Loucy (cell line): ENCODE measurements at regions not wholly inside any gene's neighbourhood (a gene's known extent, or its start where the extent isn't known, plus 50 kb on each side); places are given as distances from the start of the nearest gene placed in this dataset.
"Not testable (repeated sequence)": the region's sequence is repeated elsewhere in the genome, so short reads cannot be mapped to it uniquely, and the experiment has no call there.

Source experiments
- H2AFZ ChIP-seq: fragments of 200-600 bp; sonication (generic); 2 replicates; pipeline ENCODE4 v1.6.0; 2016; ENCODE audit warnings: antibody characterized with exemption, mild to moderate bottlenecking, low read length, moderate library complexity
- H3F3A ChIP-seq: fragments of 200-600 bp; 2 replicates; pipeline ENCODE4 v1.6.0; 2016; ENCODE audit warnings: antibody characterized with exemption, low read depth, mild to moderate bottlenecking
- H3K27me3 ChIP-seq: fragments of 200-600 bp; sonication (generic); 2 replicates; pipeline ENCODE4 v1.6.1; 2014; ENCODE audit warnings: low read length, mild to moderate bottlenecking; ENCODE audit not compliant: insufficient read depth, poor library complexity, severe bottlenecking
- H3K36me3 ChIP-seq: fragments of 200-600 bp; sonication (generic); 2 replicates; pipeline ENCODE4 v1.6.1; 2016; ENCODE audit warnings: low read length; ENCODE audit not compliant: insufficient read depth
- H3K4me1 ChIP-seq: fragments of 200-600 bp; sonication (generic); 2 replicates; pipeline ENCODE4 v1.5.1; 2014; ENCODE audit warnings: low read length, mild to moderate bottlenecking; ENCODE audit not compliant: insufficient read depth, poor library complexity, severe bottlenecking
- H3K4me2 ChIP-seq: fragments of 200-600 bp; sonication (generic); 2 replicates; pipeline ENCODE4 v1.6.0; 2014; ENCODE audit warnings: antibody characterized with exemption, low read length, low read depth, mild to moderate bottlenecking; ENCODE audit not compliant: poor library complexity, severe bottlenecking
- H3K4me3 ChIP-seq: fragments of 200-600 bp; sonication (generic); 2 replicates; pipeline ENCODE4 v1.5.1; 2014; ENCODE audit warnings: low read length, mild to moderate bottlenecking, mixed read lengths; ENCODE audit not compliant: poor library complexity, severe bottlenecking
- H3K79me2 ChIP-seq: fragments of 200-600 bp; sonication (generic); 2 replicates; pipeline ENCODE4 v1.6.1; 2014; ENCODE audit warnings: low read length; ENCODE audit not compliant: insufficient read depth
- H3K9ac ChIP-seq: fragments of 200-600 bp; sonication (generic); 2 replicates; pipeline ENCODE4 v1.6.0; 2014; ENCODE audit warnings: mild to moderate bottlenecking, low read depth, low read length, moderate library complexity; ENCODE audit not compliant: poor library complexity, severe bottlenecking
- H3K9me2 ChIP-seq: fragments of 200-600 bp; sonication (generic); replicated peaks from 2 replicates; pipeline ENCODE4 v1.6.1; 2016; ENCODE audit warnings: low read depth, low read length, mixed read lengths
- H3K9me3 ChIP-seq: fragments of 200-600 bp; sonication (generic); 2 replicates; pipeline ENCODE4 v1.6.1; 2014; ENCODE audit warnings: mild to moderate bottlenecking, antibody characterized with exemption, low read length, low read depth; ENCODE audit not compliant: insufficient read depth
- H4K20me1 ChIP-seq: fragments of 200-600 bp; sonication (generic); 2 replicates; pipeline ENCODE4 v1.6.0; 2014; ENCODE audit warnings: antibody characterized with exemption, low read length, mild to moderate bottlenecking; ENCODE audit not compliant: insufficient read depth, poor library complexity, severe bottlenecking
- EZH2phosphoT487 ChIP-seq: fragments of 200-600 bp; IDR thresholded peaks from 2 replicates; pipeline ENCODE4 v1.6.1; 2018; ENCODE audit warnings: antibody characterized with exemption, mild to moderate bottlenecking, moderate library complexity, borderline replicate concordance
- TF ChIP-seq, protein P1 (sequence below): fragments of 200-600 bp; sonication (generic); conservative IDR thresholded peaks from 2 replicates; pipeline ENCODE4 v1.5.1; 2014; ENCODE audit warnings: mild to moderate bottlenecking, antibody characterized with exemption, low read length

DNA sequence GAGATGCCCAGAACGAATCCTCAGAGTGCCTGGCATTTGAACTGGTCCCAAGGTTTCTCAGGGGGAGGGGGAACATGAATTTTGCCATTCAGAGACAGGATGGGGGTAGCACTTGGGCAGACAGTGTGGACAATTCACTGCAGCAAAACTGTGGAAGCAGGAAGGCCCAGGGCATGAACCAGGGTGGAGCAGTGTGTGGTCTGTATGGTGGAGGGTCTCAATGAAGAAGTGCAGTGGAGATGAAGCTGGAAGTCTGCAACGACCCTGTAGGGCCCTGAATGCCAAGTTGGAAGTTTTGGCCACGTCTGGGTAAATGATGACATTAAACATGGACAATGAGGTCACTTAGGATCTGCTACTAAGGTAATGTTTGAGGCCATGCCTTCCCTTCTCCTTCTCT lies 273.9 kb downstream of the CDK5RAP2 start:
- no peaks in the 10 kb centered on the region for H3F3A ChIP-seq
- TF ChIP-seq, protein P1, sequence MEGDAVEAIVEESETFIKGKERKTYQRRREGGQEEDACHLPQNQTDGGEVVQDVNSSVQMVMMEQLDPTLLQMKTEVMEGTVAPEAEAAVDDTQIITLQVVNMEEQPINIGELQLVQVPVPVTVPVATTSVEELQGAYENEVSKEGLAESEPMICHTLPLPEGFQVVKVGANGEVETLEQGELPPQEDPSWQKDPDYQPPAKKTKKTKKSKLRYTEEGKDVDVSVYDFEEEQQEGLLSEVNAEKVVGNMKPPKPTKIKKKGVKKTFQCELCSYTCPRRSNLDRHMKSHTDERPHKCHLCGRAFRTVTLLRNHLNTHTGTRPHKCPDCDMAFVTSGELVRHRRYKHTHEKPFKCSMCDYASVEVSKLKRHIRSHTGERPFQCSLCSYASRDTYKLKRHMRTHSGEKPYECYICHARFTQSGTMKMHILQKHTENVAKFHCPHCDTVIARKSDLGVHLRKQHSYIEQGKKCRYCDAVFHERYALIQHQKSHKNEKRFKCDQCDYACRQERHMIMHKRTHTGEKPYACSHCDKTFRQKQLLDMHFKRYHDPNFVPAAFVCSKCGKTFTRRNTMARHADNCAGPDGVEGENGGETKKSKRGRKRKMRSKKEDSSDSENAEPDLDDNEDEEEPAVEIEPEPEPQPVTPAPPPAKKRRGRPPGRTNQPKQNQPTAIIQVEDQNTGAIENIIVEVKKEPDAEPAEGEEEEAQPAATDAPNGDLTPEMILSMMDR: no peak
- TF ChIP-seq EZH2phosphoT487: no peak
- H3K4me3 ChIP-seq: no peak overlapping the region
- no peak overlapping the region for H2AFZ ChIP-seq
- H4K20me1 ChIP-seq: no peaks in the 10 kb centered on the region
- H3K4me1 ChIP-seq: no peaks in the 10 kb centered on the region
- H3K27me3 ChIP-seq: no peaks in the 10 kb centered on the region
- H3K36me3 ChIP-seq: no peaks in the 10 kb centered on the region
- no peak overlapping the region for H3K4me2 ChIP-seq
- no peaks in the 10 kb centered on the region for H3K9me2 ChIP-seq
- H3K9ac ChIP-seq: no peak overlapping the region
- H3K79me2 ChIP-seq: no peaks in the 10 kb centered on the region
- no peaks in the 10 kb centered on the region for H3K9me3 ChIP-seq

DNA sequence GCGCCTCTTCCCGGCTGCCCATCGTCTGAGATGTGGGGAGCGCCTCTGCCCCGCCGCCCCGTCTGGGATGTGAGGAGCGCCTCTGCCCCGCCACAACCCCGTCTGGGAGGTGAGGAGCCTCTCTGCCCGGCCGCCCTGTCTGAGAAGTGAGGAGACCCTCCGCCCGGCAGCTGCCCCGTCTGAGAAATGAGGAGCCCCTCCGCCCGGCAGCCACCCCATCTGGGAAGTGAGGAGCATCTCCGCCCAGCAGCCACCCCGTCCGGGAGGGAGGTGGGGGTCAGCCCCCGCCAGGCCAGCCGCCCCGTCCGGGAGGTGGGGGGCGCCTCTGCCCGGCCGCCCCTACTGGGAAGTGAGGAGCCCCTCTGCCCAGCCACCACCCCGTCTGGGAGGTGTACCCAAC lies 275.1 kb downstream of the CDK5RAP2 start:
- H3K79me2 ChIP-seq, H3K9ac ChIP-seq, H2AFZ ChIP-seq, H3K36me3 ChIP-seq, H3K27me3 ChIP-seq, H3K9me2 ChIP-seq, H3K4me1 ChIP-seq, H3K4me3 ChIP-seq, H3K4me2 ChIP-seq, H3F3A ChIP-seq, H3K9me3 ChIP-seq, H4K20me1 ChIP-seq: not testable (repeated sequence)

DNA sequence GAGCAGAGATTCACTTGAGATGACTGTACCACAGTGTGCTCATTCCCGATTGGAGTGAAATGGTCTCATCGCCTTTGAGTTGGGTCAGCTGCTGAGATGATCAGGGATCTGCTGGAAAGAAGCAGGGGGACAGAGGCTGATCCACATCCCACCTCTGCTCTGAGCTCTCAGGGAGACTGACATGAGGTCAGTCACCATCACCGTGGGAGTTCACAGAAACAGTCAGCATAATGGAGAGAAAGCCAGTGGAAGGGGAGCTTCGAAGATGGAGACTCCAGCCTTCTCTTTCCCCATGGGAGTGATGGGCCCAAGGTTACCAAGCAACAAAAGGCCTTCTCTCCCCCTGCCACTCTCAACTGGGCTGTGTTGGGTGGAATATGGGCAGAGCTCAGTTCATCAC lies 276.4 kb downstream of the CDK5RAP2 start:
- Histone ChIP-seq H3K9me3 (no peaks in the 10 kb centered on the region), H3F3A (no peaks in the 10 kb centered on the region), H3K4me2 (no peak overlapping the region), H3K4me3 (no peak overlapping the region), H3K79me2 (no peaks in the 10 kb centered on the region), H2AFZ (no peak overlapping the region), H3K9me2 (no peaks in the 10 kb centered on the region), H3K36me3 (no peaks in the 10 kb centered on the region), H3K9ac (no peak overlapping the region), H4K20me1 (no peaks in the 10 kb centered on the region), H3K4me1 (no peaks in the 10 kb centered on the region), H3K27me3 (no peaks in the 10 kb centered on the region)
- TF ChIP-seq EZH2phosphoT487: no peak
- TF ChIP-seq, protein P1: no peak

DNA sequence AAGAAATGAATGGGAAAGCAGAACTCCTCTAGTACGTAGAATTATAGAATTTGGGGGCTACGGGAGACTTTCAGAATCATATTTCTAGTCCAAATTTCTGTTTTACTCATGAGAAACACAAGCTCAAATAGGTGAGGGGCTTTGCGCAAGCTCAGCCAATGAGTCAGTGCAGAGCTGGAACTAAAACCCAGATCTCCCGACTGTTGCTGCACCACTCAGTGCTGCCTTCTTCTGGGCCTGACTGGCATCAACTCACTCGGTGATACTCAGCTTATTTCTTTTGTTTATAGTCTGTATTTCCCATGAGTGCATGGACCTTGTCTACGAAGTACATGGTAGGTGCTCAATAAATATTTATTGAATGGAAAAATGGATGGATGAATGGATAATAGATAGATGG lies 280.2 kb downstream of the CDK5RAP2 start:
- Histone ChIP-seq H3K9ac (no peak overlapping the region), H3K4me2 (no peak overlapping the region), H3K36me3 (no peaks in the 10 kb centered on the region), H3K9me3 (no peaks in the 10 kb centered on the region), H3K79me2 (no peaks in the 10 kb centered on the region), H3K4me3 (no peak overlapping the region), H3K4me1 (no peaks in the 10 kb centered on the region), H3F3A (no peaks in the 10 kb centered on the region), H3K9me2 (no peaks in the 10 kb centered on the region), H3K27me3 (no peaks in the 10 kb centered on the region), H2AFZ (no peak overlapping the region), H4K20me1 (no peaks in the 10 kb centered on the region)
- TF ChIP-seq, protein P1: 0 out of 2 replicates have a peak, but pooled peaks have one; percentile 17
- no peak for TF ChIP-seq EZH2phosphoT487
